ENCODE measurements at regions not wholly inside any gene's neighbourhood (a gene's known extent, or its start where the extent isn't known, plus 50 kb on each side); places are given as distances from the start of the nearest gene placed in this dataset.

GRCh38 chr22:49241174-49241851 lies 586.4 kb downstream of the BRD1 start:
- H3K27me3 ChIP-seq (ENCODE audit: control insufficient read depth in 1 of 2, insufficient read depth in 2 of 2, low read length in 2 of 2) = no peaks in the 10 kb centered on the region
- H3K27ac ChIP-seq (ENCODE audit: low read depth, low read length) = no peak overlapping the region
- no peak overlapping the region for H3K4me3 ChIP-seq (ENCODE audit: low read depth in 1 of 2, low read length in 2 of 2)

GRCh38 chr22:49240472-49240871 lies 587.2 kb downstream of the BRD1 start:
- Histone ChIP-seq H3K4me3 (ENCODE audit: low read depth in 1 of 2, low read length in 2 of 2) (no peak overlapping the region), H3K36me3 (ENCODE audit: control insufficient read depth in 1 of 2, insufficient read depth in 2 of 2, low read length in 2 of 2) (no peaks in the 10 kb centered on the region), H3K27me3 (ENCODE audit: control insufficient read depth in 1 of 2, insufficient read depth in 2 of 2, low read length in 2 of 2) (no peaks in the 10 kb centered on the region), H3K9ac (ENCODE audit: low read depth in 1 of 2, low read length in 2 of 2) (no peak overlapping the region), H3K27ac (ENCODE audit: low read depth, low read length) (no peak overlapping the region), H3K9me3 (ENCODE audit: control insufficient read depth in 1 of 2, low read length in 2 of 2) (no peaks in the 10 kb centered on the region), H3K4me1 (ENCODE audit: control insufficient read depth in 1 of 2, insufficient read depth in 2 of 2, low read length in 2 of 2) (no peaks in the 10 kb centered on the region)

More at GRCh38 chr22:49241174-49241851, 586.4 kb downstream of the BRD1 start:
- Histone ChIP-seq H3K9ac (ENCODE audit: low read depth in 1 of 2, low read length in 2 of 2) (no peak overlapping the region), H3K36me3 (ENCODE audit: control insufficient read depth in 1 of 2, insufficient read depth in 2 of 2, low read length in 2 of 2) (no peaks in the 10 kb centered on the region), H3K9me3 (ENCODE audit: control insufficient read depth in 1 of 2, low read length in 2 of 2) (no peaks in the 10 kb centered on the region), H3K4me1 (ENCODE audit: control insufficient read depth in 1 of 2, insufficient read depth in 2 of 2, low read length in 2 of 2) (no peaks in the 10 kb centered on the region)

- H3K4me3 ChIP-seq (ENCODE audit: low read depth in 1 of 2, low read length in 2 of 2) = no peak overlapping the region
- no peak overlapping the region for H3K27ac ChIP-seq (ENCODE audit: low read depth, low read length)
- no peaks in the 10 kb centered on the region for H3K4me1 ChIP-seq (ENCODE audit: control insufficient read depth in 1 of 2, insufficient read depth in 2 of 2, low read length in 2 of 2)
- H3K36me3 ChIP-seq (ENCODE audit: control insufficient read depth in 1 of 2, insufficient read depth in 2 of 2, low read length in 2 of 2) = no peaks in the 10 kb centered on the region
- no peak overlapping the region for H3K9ac ChIP-seq (ENCODE audit: low read depth in 1 of 2, low read length in 2 of 2)
- no peaks in the 10 kb centered on the region for H3K27me3 ChIP-seq (ENCODE audit: control insufficient read depth in 1 of 2, insufficient read depth in 2 of 2, low read length in 2 of 2)
- H3K9me3 ChIP-seq (ENCODE audit: control insufficient read depth in 1 of 2, low read length in 2 of 2) = no peaks in the 10 kb centered on the region
Measured at GRCh38 chr22:49240016-49240380, 587.7 kb downstream of the BRD1 start.

- no peaks in the 10 kb centered on the region for H3K9me3 ChIP-seq (ENCODE audit: control insufficient read depth in 1 of 2, low read length in 2 of 2)
- H3K36me3 ChIP-seq (ENCODE audit: control insufficient read depth in 1 of 2, insufficient read depth in 2 of 2, low read length in 2 of 2) = no peaks in the 10 kb centered on the region
- H3K9ac ChIP-seq (ENCODE audit: low read depth in 1 of 2, low read length in 2 of 2) = no peak overlapping the region
- no peaks in the 10 kb centered on the region for H3K27me3 ChIP-seq (ENCODE audit: control insufficient read depth in 1 of 2, insufficient read depth in 2 of 2, low read length in 2 of 2)
- no peak overlapping the region for H3K27ac ChIP-seq (ENCODE audit: low read depth, low read length)
- H3K4me1 ChIP-seq (ENCODE audit: control insufficient read depth in 1 of 2, insufficient read depth in 2 of 2, low read length in 2 of 2) = no peaks in the 10 kb centered on the region
- no peak overlapping the region for H3K4me3 ChIP-seq (ENCODE audit: low read depth in 1 of 2, low read length in 2 of 2)
Measured at GRCh38 chr22:49239264-49240015, 588.2 kb downstream of the BRD1 start.

- Histone ChIP-seq H3K4me1 (ENCODE audit: control insufficient read depth in 1 of 2, insufficient read depth in 2 of 2, low read length in 2 of 2) (no peaks in the 10 kb centered on the region), H3K9me3 (ENCODE audit: control insufficient read depth in 1 of 2, low read length in 2 of 2) (no peaks in the 10 kb centered on the region), H3K27ac (ENCODE audit: low read depth, low read length) (no peak overlapping the region), H3K9ac (ENCODE audit: low read depth in 1 of 2, low read length in 2 of 2) (no peak overlapping the region), H3K36me3 (ENCODE audit: control insufficient read depth in 1 of 2, insufficient read depth in 2 of 2, low read length in 2 of 2) (no peaks in the 10 kb centered on the region), H3K4me3 (ENCODE audit: low read depth in 1 of 2, low read length in 2 of 2) (no peak overlapping the region), H3K27me3 (ENCODE audit: control insufficient read depth in 1 of 2, insufficient read depth in 2 of 2, low read length in 2 of 2) (no peaks in the 10 kb centered on the region)
Measured at GRCh38 chr22:49238181-49239141, 589.2 kb downstream of the BRD1 start.

- Histone ChIP-seq H3K27ac (ENCODE audit: low read depth, low read length) (no peak overlapping the region), H3K4me3 (ENCODE audit: low read depth in 1 of 2, low read length in 2 of 2) (no peak overlapping the region), H3K9me3 (ENCODE audit: control insufficient read depth in 1 of 2, low read length in 2 of 2) (no peaks in the 10 kb centered on the region), H3K27me3 (ENCODE audit: control insufficient read depth in 1 of 2, insufficient read depth in 2 of 2, low read length in 2 of 2) (no peaks in the 10 kb centered on the region), H3K36me3 (ENCODE audit: control insufficient read depth in 1 of 2, insufficient read depth in 2 of 2, low read length in 2 of 2) (no peaks in the 10 kb centered on the region), H3K4me1 (ENCODE audit: control insufficient read depth in 1 of 2, insufficient read depth in 2 of 2, low read length in 2 of 2) (no peaks in the 10 kb centered on the region), H3K9ac (ENCODE audit: low read depth in 1 of 2, low read length in 2 of 2) (no peak overlapping the region)
Measured at GRCh38 chr22:49237703-49238102, 590.0 kb downstream of the BRD1 start.

GRCh38 chr22:49237279-49237678 lies 590.4 kb downstream of the BRD1 start:
- no peaks in the 10 kb centered on the region for H3K27me3 ChIP-seq (ENCODE audit: control insufficient read depth in 1 of 2, insufficient read depth in 2 of 2, low read length in 2 of 2)

DNA sequence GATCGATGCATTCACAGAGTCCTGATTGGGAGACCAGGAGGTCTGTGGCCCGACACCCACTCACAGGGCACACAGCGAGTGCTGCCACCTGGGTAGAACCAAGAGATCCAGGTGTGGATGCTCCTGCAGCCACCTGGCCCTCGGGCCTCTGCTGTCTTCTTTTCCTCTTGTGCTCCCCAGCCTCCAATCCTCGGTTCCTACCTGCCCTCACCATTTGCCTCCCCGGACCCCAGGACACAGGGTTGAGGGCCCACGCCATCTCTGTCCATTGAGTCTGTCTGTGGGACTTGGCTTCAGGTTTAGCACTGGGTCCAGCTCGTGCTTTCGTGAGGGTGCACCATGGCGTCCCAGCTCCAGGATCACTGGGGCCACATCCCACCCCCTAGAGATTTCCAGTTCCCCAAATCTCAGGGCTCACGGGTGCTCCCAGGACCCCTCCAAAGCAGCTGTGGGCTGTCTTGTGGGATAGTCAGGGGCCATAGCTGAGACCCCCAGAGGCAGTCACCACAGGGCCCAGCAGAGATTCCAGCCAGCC lies 591.1 kb downstream of the BRD1 start:
- no peaks in the 10 kb centered on the region for H3K4me1 ChIP-seq (ENCODE audit: control insufficient read depth in 1 of 2, insufficient read depth in 2 of 2, low read length in 2 of 2)
- H3K36me3 ChIP-seq (ENCODE audit: control insufficient read depth in 1 of 2, insufficient read depth in 2 of 2, low read length in 2 of 2) = no peaks in the 10 kb centered on the region
- no peak overlapping the region for H3K4me3 ChIP-seq (ENCODE audit: low read depth in 1 of 2, low read length in 2 of 2)
- no peaks in the 10 kb centered on the region for H3K9me3 ChIP-seq (ENCODE audit: control insufficient read depth in 1 of 2, low read length in 2 of 2)
- no peak overlapping the region for H3K9ac ChIP-seq (ENCODE audit: low read depth in 1 of 2, low read length in 2 of 2)
- no peaks in the 10 kb centered on the region for H3K27me3 ChIP-seq (ENCODE audit: control insufficient read depth in 1 of 2, insufficient read depth in 2 of 2, low read length in 2 of 2)
- H3K27ac ChIP-seq (ENCODE audit: low read depth, low read length) = no peak overlapping the region

More at GRCh38 chr22:49237279-49237678, 590.4 kb downstream of the BRD1 start:
- Histone ChIP-seq H3K27ac (ENCODE audit: low read depth, low read length) (no peak overlapping the region), H3K36me3 (ENCODE audit: control insufficient read depth in 1 of 2, insufficient read depth in 2 of 2, low read length in 2 of 2) (no peaks in the 10 kb centered on the region), H3K4me3 (ENCODE audit: low read depth in 1 of 2, low read length in 2 of 2) (no peak overlapping the region), H3K9me3 (ENCODE audit: control insufficient read depth in 1 of 2, low read length in 2 of 2) (no peaks in the 10 kb centered on the region), H3K9ac (ENCODE audit: low read depth in 1 of 2, low read length in 2 of 2) (no peak overlapping the region), H3K4me1 (ENCODE audit: control insufficient read depth in 1 of 2, insufficient read depth in 2 of 2, low read length in 2 of 2) (no peaks in the 10 kb centered on the region)

DNA sequence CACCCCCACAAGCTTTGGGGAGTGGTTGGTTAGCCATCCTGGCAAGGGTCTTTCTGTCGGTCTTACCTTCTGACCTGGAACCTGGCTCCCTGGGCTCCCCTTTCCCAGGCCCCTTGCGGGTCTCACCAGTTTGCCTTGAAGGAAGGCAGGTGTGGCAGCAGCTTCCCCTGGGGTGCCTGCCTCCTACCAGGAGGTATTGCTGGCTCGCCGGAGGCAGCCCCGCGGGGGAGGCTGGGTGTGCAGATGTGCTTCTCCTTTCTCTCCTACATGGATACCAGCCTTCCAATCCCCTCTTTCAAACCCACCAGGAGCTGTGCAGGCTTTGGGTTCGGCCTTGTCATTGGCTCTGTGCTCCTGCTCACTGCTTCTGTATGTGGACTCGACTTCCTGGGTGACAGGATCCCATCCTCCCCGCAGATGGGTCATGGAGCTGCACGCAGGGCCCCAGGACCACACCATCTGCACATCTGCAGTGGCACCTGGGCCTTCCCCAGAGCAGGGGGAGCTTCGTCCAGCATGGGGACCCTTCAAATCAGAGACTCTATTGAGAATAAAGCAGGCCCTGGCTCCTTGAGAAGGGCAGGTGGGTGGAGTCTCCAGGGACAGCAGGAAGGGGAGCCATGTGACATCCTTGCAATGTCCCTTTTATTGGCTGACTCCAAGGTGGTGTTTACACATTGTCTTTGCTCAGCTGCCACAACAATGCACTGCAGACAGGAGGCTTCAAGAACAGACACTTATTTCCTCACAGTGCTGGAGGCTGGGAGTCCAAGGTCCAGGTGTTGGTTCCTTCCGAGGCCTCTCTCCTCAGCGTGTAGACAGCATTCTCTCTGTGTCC lies 592.0 kb downstream of the BRD1 start:
- Histone ChIP-seq H3K27ac (ENCODE audit: low read depth, low read length) (no peak overlapping the region), H3K36me3 (ENCODE audit: control insufficient read depth in 1 of 2, insufficient read depth in 2 of 2, low read length in 2 of 2) (no peaks in the 10 kb centered on the region), H3K4me3 (ENCODE audit: low read depth in 1 of 2, low read length in 2 of 2) (no peak overlapping the region), H3K9me3 (ENCODE audit: control insufficient read depth in 1 of 2, low read length in 2 of 2) (no peaks in the 10 kb centered on the region), H3K27me3 (ENCODE audit: control insufficient read depth in 1 of 2, insufficient read depth in 2 of 2, low read length in 2 of 2) (no peaks in the 10 kb centered on the region), H3K4me1 (ENCODE audit: control insufficient read depth in 1 of 2, insufficient read depth in 2 of 2, low read length in 2 of 2) (no peaks in the 10 kb centered on the region), H3K9ac (ENCODE audit: low read depth in 1 of 2, low read length in 2 of 2) (no peak overlapping the region)

Measured in duodenal mucosa (tissue), 2 donors.